Neural progenitor cell (in vitro differentiated cells): ENCODE measurements at regions not wholly inside any gene's neighbourhood (a gene's known extent, or its start where the extent isn't known, plus 50 kb on each side); places are given as distances from the start of the nearest gene placed in this dataset.

Experiments used
- EZH2 ChIP-seq: fragments of 200-600 bp; sonication (generic); IDR thresholded peaks from 2 replicates; pipeline ENCODE4 v1.6.1; 2017; ENCODE audit warnings: antibody characterized with exemption, mild to moderate bottlenecking, moderate library complexity
- EZH2phosphoT487 ChIP-seq: fragments of 200-600 bp; sonication (generic); IDR thresholded peaks from 2 replicates; pipeline ENCODE4 v1.6.1; 2017; ENCODE audit warnings: antibody characterized with exemption
- TF ChIP-seq, protein P1 (sequence below): fragments of 200-600 bp; sonication (generic); IDR thresholded peaks from 2 replicates; pipeline ENCODE4 v1.5.1; 2017; ENCODE audit warnings: antibody characterized with exemption, mild to moderate bottlenecking

DNA sequence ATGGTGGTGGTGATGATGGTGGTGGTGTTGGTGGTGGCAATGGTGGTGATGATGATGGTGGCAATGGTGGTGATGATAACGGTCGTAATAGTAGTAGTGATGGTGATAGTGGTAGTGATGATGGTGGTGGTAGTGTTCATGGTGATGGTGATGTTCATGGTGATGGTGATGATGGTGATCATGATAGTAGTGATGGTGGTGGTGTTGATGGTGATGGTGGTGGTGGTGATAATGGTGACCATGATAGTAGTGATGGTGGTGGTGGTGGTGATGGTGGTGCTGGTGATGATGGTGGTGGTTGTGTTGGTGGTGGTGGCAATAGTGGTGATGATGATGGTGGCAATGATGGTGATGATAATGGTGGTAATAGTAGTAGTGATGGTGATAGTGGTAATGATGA lies 68.0 kb downstream of the SOX9 start:
- TF ChIP-seq, protein P1, sequence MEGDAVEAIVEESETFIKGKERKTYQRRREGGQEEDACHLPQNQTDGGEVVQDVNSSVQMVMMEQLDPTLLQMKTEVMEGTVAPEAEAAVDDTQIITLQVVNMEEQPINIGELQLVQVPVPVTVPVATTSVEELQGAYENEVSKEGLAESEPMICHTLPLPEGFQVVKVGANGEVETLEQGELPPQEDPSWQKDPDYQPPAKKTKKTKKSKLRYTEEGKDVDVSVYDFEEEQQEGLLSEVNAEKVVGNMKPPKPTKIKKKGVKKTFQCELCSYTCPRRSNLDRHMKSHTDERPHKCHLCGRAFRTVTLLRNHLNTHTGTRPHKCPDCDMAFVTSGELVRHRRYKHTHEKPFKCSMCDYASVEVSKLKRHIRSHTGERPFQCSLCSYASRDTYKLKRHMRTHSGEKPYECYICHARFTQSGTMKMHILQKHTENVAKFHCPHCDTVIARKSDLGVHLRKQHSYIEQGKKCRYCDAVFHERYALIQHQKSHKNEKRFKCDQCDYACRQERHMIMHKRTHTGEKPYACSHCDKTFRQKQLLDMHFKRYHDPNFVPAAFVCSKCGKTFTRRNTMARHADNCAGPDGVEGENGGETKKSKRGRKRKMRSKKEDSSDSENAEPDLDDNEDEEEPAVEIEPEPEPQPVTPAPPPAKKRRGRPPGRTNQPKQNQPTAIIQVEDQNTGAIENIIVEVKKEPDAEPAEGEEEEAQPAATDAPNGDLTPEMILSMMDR = no peak
- no peak for TF ChIP-seq EZH2phosphoT487
- TF ChIP-seq EZH2 = no peak
